ENCODE measurements at regions not wholly inside any gene's neighbourhood (a gene's known extent, or its start where the extent isn't known, plus 50 kb on each side); places are given as distances from the start of the nearest gene placed in this dataset.

GRCh38 chr13:103517768-103518102 lies 451.5 kb upstream of the SLC10A2 start:
- POLR2A ChIA-PET, result no interaction called here
- CTCF ChIA-PET, result no interaction called here
- H3K4me1 ChIP-seq (ENCODE audit: control insufficient read depth, insufficient read depth, low read length), result no peaks in the 10 kb centered on the region

GRCh38 chr13:103517066-103517767 lies 451.0 kb upstream of the SLC10A2 start:
- ChIA-PET POLR2A (no interaction called here), CTCF (no interaction called here)
- H3K36me3 ChIP-seq (ENCODE audit: control insufficient read depth in 2 of 2, insufficient read depth in 1 of 2, low read length in 2 of 2), result no peaks in the 10 kb centered on the region
- H3K4me1 ChIP-seq (ENCODE audit: control insufficient read depth, insufficient read depth, low read length), result no peaks in the 10 kb centered on the region
- no peak overlapping the region for H3K4me3 ChIP-seq (ENCODE audit: low read depth, low read length)
- no peak overlapping the region for H3K27ac ChIP-seq (ENCODE audit: extremely low read depth, low read depth, low read length)
- no peaks in the 10 kb centered on the region for H3K9me3 ChIP-seq (ENCODE audit: control insufficient read depth, insufficient read depth, low read depth, low read length)
- no peak for TF ChIP-seq ZNF677 (tag by site-specific recombination; IDR thresholded peaks at IDR 0.05)
- TF ChIP-seq ZNF416 (tag by site-specific recombination; IDR thresholded peaks at IDR 0.05), result no peak
- TF ChIP-seq, protein P1, sequence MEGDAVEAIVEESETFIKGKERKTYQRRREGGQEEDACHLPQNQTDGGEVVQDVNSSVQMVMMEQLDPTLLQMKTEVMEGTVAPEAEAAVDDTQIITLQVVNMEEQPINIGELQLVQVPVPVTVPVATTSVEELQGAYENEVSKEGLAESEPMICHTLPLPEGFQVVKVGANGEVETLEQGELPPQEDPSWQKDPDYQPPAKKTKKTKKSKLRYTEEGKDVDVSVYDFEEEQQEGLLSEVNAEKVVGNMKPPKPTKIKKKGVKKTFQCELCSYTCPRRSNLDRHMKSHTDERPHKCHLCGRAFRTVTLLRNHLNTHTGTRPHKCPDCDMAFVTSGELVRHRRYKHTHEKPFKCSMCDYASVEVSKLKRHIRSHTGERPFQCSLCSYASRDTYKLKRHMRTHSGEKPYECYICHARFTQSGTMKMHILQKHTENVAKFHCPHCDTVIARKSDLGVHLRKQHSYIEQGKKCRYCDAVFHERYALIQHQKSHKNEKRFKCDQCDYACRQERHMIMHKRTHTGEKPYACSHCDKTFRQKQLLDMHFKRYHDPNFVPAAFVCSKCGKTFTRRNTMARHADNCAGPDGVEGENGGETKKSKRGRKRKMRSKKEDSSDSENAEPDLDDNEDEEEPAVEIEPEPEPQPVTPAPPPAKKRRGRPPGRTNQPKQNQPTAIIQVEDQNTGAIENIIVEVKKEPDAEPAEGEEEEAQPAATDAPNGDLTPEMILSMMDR (tag by site-specific recombination; IDR thresholded peaks at IDR 0.05), result no peak
- no peak for TF ChIP-seq ZSCAN23 (tag by site-specific recombination; IDR thresholded peaks at IDR 0.05)
- no peak for TF ChIP-seq ZFP69B (tag by site-specific recombination; IDR thresholded peaks at IDR 0.05)
- no peak for TF ChIP-seq BCL11A (tag by site-specific recombination; IDR thresholded peaks at IDR 0.05; ENCODE audit: low read depth)
- TF ChIP-seq, protein P2, sequence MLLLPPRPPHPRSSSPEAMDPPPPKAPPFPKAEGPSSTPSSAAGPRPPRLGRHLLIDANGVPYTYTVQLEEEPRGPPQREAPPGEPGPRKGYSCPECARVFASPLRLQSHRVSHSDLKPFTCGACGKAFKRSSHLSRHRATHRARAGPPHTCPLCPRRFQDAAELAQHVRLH (tag by site-specific recombination; IDR thresholded peaks at IDR 0.05), result no peak
- no peak for TF ChIP-seq ZBTB21 (tag by site-specific recombination; IDR thresholded peaks at IDR 0.05)
- no peak for TF ChIP-seq TCF7L2 (IDR thresholded peaks at IDR 0.05; ENCODE audit: borderline replicate concordance, low read depth, low read length)
- TF ChIP-seq ZNF391 (tag by site-specific recombination; IDR thresholded peaks at IDR 0.05; ENCODE audit: borderline replicate concordance, low read depth), result no peak
- TF ChIP-seq, protein P3, sequence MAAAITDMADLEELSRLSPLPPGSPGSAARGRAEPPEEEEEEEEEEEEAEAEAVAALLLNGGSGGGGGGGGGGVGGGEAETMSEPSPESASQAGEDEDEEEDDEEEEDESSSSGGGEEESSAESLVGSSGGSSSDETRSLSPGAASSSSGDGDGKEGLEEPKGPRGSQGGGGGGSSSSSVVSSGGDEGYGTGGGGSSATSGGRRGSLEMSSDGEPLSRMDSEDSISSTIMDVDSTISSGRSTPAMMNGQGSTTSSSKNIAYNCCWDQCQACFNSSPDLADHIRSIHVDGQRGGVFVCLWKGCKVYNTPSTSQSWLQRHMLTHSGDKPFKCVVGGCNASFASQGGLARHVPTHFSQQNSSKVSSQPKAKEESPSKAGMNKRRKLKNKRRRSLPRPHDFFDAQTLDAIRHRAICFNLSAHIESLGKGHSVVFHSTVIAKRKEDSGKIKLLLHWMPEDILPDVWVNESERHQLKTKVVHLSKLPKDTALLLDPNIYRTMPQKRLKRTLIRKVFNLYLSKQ (tag by site-specific recombination; IDR thresholded peaks at IDR 0.05; ENCODE audit: borderline replicate concordance), result no peak
- no peak for TF ChIP-seq ZNF121 (tag by site-specific recombination; IDR thresholded peaks at IDR 0.05)
- TF ChIP-seq ZNF473 (tag by site-specific recombination; IDR thresholded peaks at IDR 0.05), result no peak
- TF ChIP-seq, protein P4, sequence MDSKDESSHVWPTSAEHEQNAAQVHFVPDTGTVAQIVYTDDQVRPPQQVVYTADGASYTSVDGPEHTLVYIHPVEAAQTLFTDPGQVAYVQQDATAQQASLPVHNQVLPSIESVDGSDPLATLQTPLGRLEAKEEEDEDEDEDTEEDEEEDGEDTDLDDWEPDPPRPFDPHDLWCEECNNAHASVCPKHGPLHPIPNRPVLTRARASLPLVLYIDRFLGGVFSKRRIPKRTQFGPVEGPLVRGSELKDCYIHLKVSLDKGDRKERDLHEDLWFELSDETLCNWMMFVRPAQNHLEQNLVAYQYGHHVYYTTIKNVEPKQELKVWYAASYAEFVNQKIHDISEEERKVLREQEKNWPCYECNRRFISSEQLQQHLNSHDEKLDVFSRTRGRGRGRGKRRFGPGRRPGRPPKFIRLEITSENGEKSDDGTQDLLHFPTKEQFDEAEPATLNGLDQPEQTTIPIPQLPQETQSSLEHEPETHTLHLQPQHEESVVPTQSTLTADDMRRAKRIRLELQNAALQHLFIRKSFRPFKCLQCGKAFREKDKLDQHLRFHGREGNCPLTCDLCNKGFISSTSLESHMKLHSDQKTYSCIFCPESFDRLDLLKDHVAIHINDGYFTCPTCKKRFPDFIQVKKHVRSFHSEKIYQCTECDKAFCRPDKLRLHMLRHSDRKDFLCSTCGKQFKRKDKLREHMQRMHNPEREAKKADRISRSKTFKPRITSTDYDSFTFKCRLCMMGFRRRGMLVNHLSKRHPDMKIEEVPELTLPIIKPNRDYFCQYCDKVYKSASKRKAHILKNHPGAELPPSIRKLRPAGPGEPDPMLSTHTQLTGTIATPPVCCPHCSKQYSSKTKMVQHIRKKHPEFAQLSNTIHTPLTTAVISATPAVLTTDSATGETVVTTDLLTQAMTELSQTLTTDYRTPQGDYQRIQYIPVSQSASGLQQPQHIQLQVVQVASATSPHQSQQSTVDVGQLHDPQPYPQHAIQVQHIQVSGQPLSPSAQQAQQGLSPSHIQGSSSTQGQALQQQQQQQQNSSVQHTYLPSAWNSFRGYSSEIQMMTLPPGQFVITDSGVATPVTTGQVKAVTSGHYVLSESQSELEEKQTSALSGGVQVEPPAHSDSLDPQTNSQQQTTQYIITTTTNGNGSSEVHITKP (tag by site-specific recombination; IDR thresholded peaks at IDR 0.05), result no peak
- TF ChIP-seq, protein P5, sequence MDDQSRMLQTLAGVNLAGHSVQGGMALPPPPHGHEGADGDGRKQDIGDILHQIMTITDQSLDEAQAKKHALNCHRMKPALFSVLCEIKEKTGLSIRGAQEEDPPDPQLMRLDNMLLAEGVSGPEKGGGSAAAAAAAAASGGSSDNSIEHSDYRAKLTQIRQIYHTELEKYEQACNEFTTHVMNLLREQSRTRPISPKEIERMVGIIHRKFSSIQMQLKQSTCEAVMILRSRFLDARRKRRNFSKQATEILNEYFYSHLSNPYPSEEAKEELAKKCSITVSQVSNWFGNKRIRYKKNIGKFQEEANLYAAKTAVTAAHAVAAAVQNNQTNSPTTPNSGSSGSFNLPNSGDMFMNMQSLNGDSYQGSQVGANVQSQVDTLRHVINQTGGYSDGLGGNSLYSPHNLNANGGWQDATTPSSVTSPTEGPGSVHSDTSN (CRISPR knock-in tag; IDR thresholded peaks at IDR 0.05), result no peak
- TF ChIP-seq ZNF23 (tag by site-specific recombination; IDR thresholded peaks at IDR 0.05; ENCODE audit: borderline replicate concordance), result no peak

More at GRCh38 chr13:103517768-103518102, 451.5 kb upstream of the SLC10A2 start:
- no peak for TF ChIP-seq ZNF335 (tag by site-specific recombination; conservative IDR thresholded peaks at IDR 0.05)
- TF ChIP-seq ZNF114 (tag by site-specific recombination; IDR thresholded peaks at IDR 0.05), result no peak
- TF ChIP-seq SALL2 (tag by site-specific recombination; IDR thresholded peaks at IDR 0.05; ENCODE audit: borderline replicate concordance), result no peak
- TF ChIP-seq ZBTB11 (tag by site-specific recombination; conservative IDR thresholded peaks at IDR 0.05; ENCODE audit: low read depth), result no peak
- no peak for TF ChIP-seq TRIM28 (IDR thresholded peaks at IDR 0.05; ENCODE audit: borderline replicate concordance, low read length)
- Histone ChIP-seq H3K9me3 (ENCODE audit: control insufficient read depth, insufficient read depth, low read depth, low read length) (no peaks in the 10 kb centered on the region), H3K4me3 (ENCODE audit: low read depth, low read length) (no peak overlapping the region), H3K27ac (ENCODE audit: extremely low read depth, low read depth, low read length) (no peak overlapping the region), H3K36me3 (ENCODE audit: control insufficient read depth in 2 of 2, insufficient read depth in 1 of 2, low read length in 2 of 2) (no peaks in the 10 kb centered on the region)
